Esophagus muscularis mucosa (tissue), 4 donors: ENCODE measurements at regions not wholly inside any gene's neighbourhood (a gene's known extent, or its start where the extent isn't known, plus 50 kb on each side); places are given as distances from the start of the nearest gene placed in this dataset.

Experiments used
- CTCF ChIP-seq, 3 experiments: fragments of 200-600 bp in 2 of 3; fragments of 450-650 bp in 1 of 3; sonication (generic) in 2 of 3; IDR thresholded peaks; one replicate each; pipeline ENCODE4 v1.5.1; 2017 to 2019; ENCODE audit warnings: antibody characterized with exemption in 3 of 3, mild to moderate bottlenecking in 2 of 3, moderate library complexity in 1 of 3
- EP300 ChIP-seq: sonication (generic); formaldehyde crosslinking; IDR thresholded peaks from one replicate; pipeline ENCODE4 v1.6.1; 2017; ENCODE audit warnings: antibody characterized with exemption
- POLR2A ChIP-seq: fragments of 450-650 bp; IDR thresholded peaks from one replicate; pipeline ENCODE4 v1.6.1; 2017; ENCODE audit warnings: antibody characterized with exemption, moderate library complexity, mild to moderate bottlenecking, low read depth
- POLR2AphosphoS5 ChIP-seq, 2 donors: sonication (generic); formaldehyde crosslinking; IDR thresholded peaks; one replicate each; pipeline ENCODE4 v1.6.1; 2017; ENCODE audit warnings: antibody characterized with exemption in 2 of 2

GRCh38 chr21:27806281-27806680 lies 839.4 kb upstream of the ADAMTS5 start:
- no peak for TF ChIP-seq CTCF (IDR thresholded peaks at IDR 0.05)
- TF ChIP-seq POLR2A = no peak
- TF ChIP-seq EP300 = no peak
- TF ChIP-seq POLR2AphosphoS5 (IDR thresholded peaks at IDR 0.05) = no peak
